Loucy (cell line): ENCODE measurements at regions not wholly inside any gene's neighbourhood (a gene's known extent, or its start where the extent isn't known, plus 50 kb on each side); places are given as distances from the start of the nearest gene placed in this dataset.
"Not testable (repeated sequence)": the region's sequence is repeated elsewhere in the genome, so short reads cannot be mapped to it uniquely, and the experiment has no call there.

Experiments used
- CTCF ChIP-seq: fragments of 200-600 bp; sonication (generic); conservative IDR thresholded peaks from 2 replicates; pipeline ENCODE4 v1.5.1; 2014; ENCODE audit warnings: mild to moderate bottlenecking, antibody characterized with exemption, low read length
- EZH2phosphoT487 ChIP-seq: fragments of 200-600 bp; IDR thresholded peaks from 2 replicates; pipeline ENCODE4 v1.6.1; 2018; ENCODE audit warnings: antibody characterized with exemption, mild to moderate bottlenecking, moderate library complexity, borderline replicate concordance

DNA sequence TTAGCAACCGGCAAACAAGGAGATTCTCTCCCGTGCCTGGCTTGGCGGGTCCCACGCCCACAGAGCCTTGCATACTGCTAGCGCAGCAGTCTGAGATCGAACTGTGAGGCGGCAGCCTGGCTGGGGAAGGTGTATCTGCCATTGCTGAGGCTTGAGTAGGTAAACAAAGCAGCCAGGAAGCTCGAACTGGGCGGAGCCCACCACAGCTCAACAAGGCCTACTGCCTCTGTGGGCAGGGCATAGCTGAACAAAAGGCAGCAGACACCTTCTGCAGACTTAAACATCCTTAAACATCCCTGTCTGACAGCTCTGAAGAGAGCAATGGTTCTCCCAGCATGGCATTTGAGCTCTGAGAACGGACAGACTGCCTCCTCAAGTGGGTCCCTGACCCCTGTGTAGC lies 58.8 kb upstream of the ZNF800 start:
- not testable (repeated sequence) for TF ChIP-seq CTCF, EZH2phosphoT487
